ENCODE measurements at regions not wholly inside any gene's neighbourhood (a gene's known extent, or its start where the extent isn't known, plus 50 kb on each side); places are given as distances from the start of the nearest gene placed in this dataset.

- H3K27ac ChIP-seq = no peak overlapping the region
- no peak for ATAC-seq
- TF ChIP-seq POLR2A (IDR thresholded peaks at IDR 0.05) (no peak), CTCF (IDR thresholded peaks at IDR 0.05) (no peak)
- H3K4me3 ChIP-seq = no peak overlapping the region
- no peaks in the 10 kb centered on the region for H3K36me3 ChIP-seq
- H3K4me1 ChIP-seq = no peaks in the 10 kb centered on the region
- H3K9me3 ChIP-seq = no peaks in the 10 kb centered on the region
- no peaks in the 10 kb centered on the region for H3K27me3 ChIP-seq
- 33% methylated on average over 1 of the region's 3 CpGs for WGBS (ENCODE audit: insufficient coverage, low coverage, low lambda C conversion rate, missing lambda C conversion rate)
- no peak for DNase-seq
- intact Hi-C loops (cut with DNase I) = no loop called here
Observed at GRCh38 chr10:78249690-78250089, 216.0 kb downstream of the RPS24 start.

- no peak for TF ChIP-seq POLR2A (IDR thresholded peaks at IDR 0.05)
- TF ChIP-seq CTCF (IDR thresholded peaks at IDR 0.05) = no peak
- intact Hi-C loops (cut with DNase I) = no loop called here
- H3K27me3 ChIP-seq = no peaks in the 10 kb centered on the region
- no peaks in the 10 kb centered on the region for H3K4me1 ChIP-seq
- no peak for DNase-seq
- H3K9me3 ChIP-seq = no peaks in the 10 kb centered on the region
- no peaks in the 10 kb centered on the region for H3K36me3 ChIP-seq
- H3K4me3 ChIP-seq = no peak overlapping the region
- ATAC-seq = peak; percentile 10 to 35 (median 28)
- no peak overlapping the region for H3K27ac ChIP-seq
- 60% methylated on average over 8 of the region's 8 CpGs for WGBS (ENCODE audit: insufficient coverage, low coverage, low lambda C conversion rate, missing lambda C conversion rate)
Observed at GRCh38 chr10:78250313-78251015, 216.8 kb downstream of the RPS24 start.

GRCh38 chr10:78251016-78251385 is 217.3 kb downstream of the RPS24 start:
- no peaks in the 10 kb centered on the region for H3K9me3 ChIP-seq
- intact Hi-C loops (cut with DNase I) = no loop called here
- DNase-seq = no peak
- no peak overlapping the region for H3K4me3 ChIP-seq
- WGBS (ENCODE audit: insufficient coverage, low coverage, low lambda C conversion rate, missing lambda C conversion rate) = 69% methylated on average over 3 of the region's 7 CpGs
- H3K36me3 ChIP-seq = no peaks in the 10 kb centered on the region
- TF ChIP-seq CTCF (IDR thresholded peaks at IDR 0.05) (no peak), POLR2A (IDR thresholded peaks at IDR 0.05) (no peak)
- no peak for ATAC-seq
- no peaks in the 10 kb centered on the region for H3K4me1 ChIP-seq
- no peaks in the 10 kb centered on the region for H3K27me3 ChIP-seq
- no peak overlapping the region for H3K27ac ChIP-seq

GRCh38 chr10:78252286-78252685 is 218.6 kb downstream of the RPS24 start:
- 80% methylated on average over 6 of the region's 10 CpGs for WGBS (ENCODE audit: insufficient coverage, low coverage, low lambda C conversion rate, missing lambda C conversion rate)
- ATAC-seq = no peak
- DNase-seq = no peak
- intact Hi-C loops (cut with DNase I) = no loop called here
- Histone ChIP-seq H3K36me3 (no peaks in the 10 kb centered on the region), H3K27ac (no peak overlapping the region), H3K4me3 (no peak overlapping the region), H3K9me3 (no peaks in the 10 kb centered on the region), H3K27me3 (no peaks in the 10 kb centered on the region), H3K4me1 (no peaks in the 10 kb centered on the region)
- TF ChIP-seq CTCF (IDR thresholded peaks at IDR 0.05) (no peak), POLR2A (IDR thresholded peaks at IDR 0.05) (no peak)

Data from right lobe of liver (tissue), 6 donors.